HK-2 (cell line): ENCODE measurements at regions not wholly inside any gene's neighbourhood (a gene's known extent, or its start where the extent isn't known, plus 50 kb on each side); places are given as distances from the start of the nearest gene placed in this dataset.

Experiments
- DNase-seq: peaks from one replicate; pipeline ENCODE4 v3.0.0-alpha.2; 2018; ENCODE audit not compliant: unreplicated experiment

DNA sequence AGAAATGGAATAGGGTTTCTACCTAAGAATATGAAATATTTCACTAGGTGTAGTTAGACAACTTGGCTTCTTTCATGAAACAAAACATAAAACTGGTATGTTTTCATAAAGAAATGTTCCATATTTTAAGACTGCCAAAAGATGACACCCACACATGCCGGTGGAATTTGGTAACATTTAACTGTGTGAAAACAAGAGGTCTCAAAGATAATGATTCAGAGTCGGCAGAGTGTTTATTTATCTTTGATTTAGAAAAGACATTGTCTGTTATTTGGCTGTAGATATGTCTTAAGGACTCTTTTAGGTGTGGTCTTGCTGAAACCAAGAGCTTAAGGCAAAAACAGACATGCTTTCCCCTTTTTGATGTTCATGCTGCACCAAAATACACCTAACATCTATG, 63.5 kb upstream of the FN1 start:
- DNase-seq = no peak

GRCh38 chr2:215498431-215498830, 62.6 kb upstream of the FN1 start:
- no peak for DNase-seq

GRCh38 chr2:215493376-215493775, 57.5 kb upstream of the FN1 start:
- no peak for DNase-seq

GRCh38 chr2:215489288-215489848, 53.5 kb upstream of the FN1 start:
- DNase-seq = no peak

DNA sequence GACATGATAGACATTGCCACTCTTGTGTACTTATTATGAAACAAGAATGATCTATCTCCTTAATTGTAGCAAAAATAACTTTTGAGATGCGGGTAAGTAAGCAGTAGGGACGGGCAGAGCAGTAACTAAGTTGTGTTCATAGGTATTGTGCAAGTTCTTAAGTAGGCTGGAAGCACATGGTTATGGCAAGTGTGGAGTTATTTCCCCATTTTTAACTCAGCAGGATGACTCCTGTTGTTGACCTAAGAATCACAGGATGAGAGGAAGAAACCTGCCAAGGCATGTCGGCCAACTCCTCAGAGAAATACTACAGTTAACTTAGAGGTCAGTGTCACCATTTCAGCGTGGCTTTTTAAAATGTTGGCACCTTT, 51.1 kb upstream of the FN1 start:
- DNase-seq = no peak

- DNase-seq = no peak
Observed at GRCh38 chr2:215486291-215487001, 50.6 kb upstream of the FN1 start.
